ENCODE measurements at regions not wholly inside any gene's neighbourhood (a gene's known extent, or its start where the extent isn't known, plus 50 kb on each side); places are given as distances from the start of the nearest gene placed in this dataset.
"Not testable (repeated sequence)": the region's sequence is repeated elsewhere in the genome, so short reads cannot be mapped to it uniquely, and the experiment has no call there.

- not testable (repeated sequence) for TF ChIP-seq ZNF423, CTCF, ZNF548, ZNF184, PATZ1, ZNF704 (tag by site-specific recombination; IDR thresholded peaks at IDR 0.05)
Measured at GRCh38 chr12:31184667-31185066, 111.0 kb downstream of the DDX11 start.

Measured in HEK293 (cell line).